H9 (cell line): ENCODE measurements at regions not wholly inside any gene's neighbourhood (a gene's known extent, or its start where the extent isn't known, plus 50 kb on each side); places are given as distances from the start of the nearest gene placed in this dataset.

Source experiments
- DNase-seq: peaks from one replicate; pipeline ENCODE4 v3.0.0-alpha.2; 2017
- H2AFZ ChIP-seq: one replicate; pipeline ENCODE4 v1.6.1; 2013; ENCODE audit warnings: mild to moderate bottlenecking, low read length, control low read depth, moderate library complexity
- H2AK5ac ChIP-seq: 2 replicates; pipeline ENCODE4 v1.6.1; 2013; ENCODE audit warnings: low read length, control low read depth, mixed read lengths; ENCODE audit not compliant: insufficient read length
- H2BK120ac ChIP-seq: one replicate; pipeline ENCODE4 v1.6.1; 2013; ENCODE audit warnings: low read depth, mild to moderate bottlenecking, low read length, control low read depth, inconsistent platforms; ENCODE audit not compliant: poor library complexity, severe bottlenecking
- H2BK12ac ChIP-seq: 2 replicates; pipeline ENCODE4 v1.6.1; 2013; ENCODE audit warnings: low read length, control low read depth, mixed read lengths, low read depth; ENCODE audit not compliant: insufficient read length
- H2BK15ac ChIP-seq: 2 replicates; pipeline ENCODE4 v1.6.1; 2013; ENCODE audit warnings: low read depth, low read length, control low read depth
- H2BK20ac ChIP-seq: one replicate; pipeline ENCODE4 v1.6.1; 2013; ENCODE audit warnings: low read depth, mild to moderate bottlenecking, low read length, control low read depth, inconsistent platforms; ENCODE audit not compliant: poor library complexity, severe bottlenecking
- H2BK5ac ChIP-seq: 2 replicates; pipeline ENCODE4 v1.6.1; 2013; ENCODE audit warnings: low read length, control low read depth, mixed read lengths; ENCODE audit not compliant: insufficient read length
- H3K14ac ChIP-seq: 2 replicates; pipeline ENCODE4 v1.6.1; 2013; ENCODE audit warnings: low read length, control low read depth; ENCODE audit not compliant: insufficient read depth
- H3K18ac ChIP-seq: 2 replicates; pipeline ENCODE4 v1.6.1; 2013; ENCODE audit warnings: low read depth, mild to moderate bottlenecking, mixed read lengths, low read length, control low read depth; ENCODE audit not compliant: insufficient read length
- H3K23ac ChIP-seq: 2 replicates; pipeline ENCODE4 v1.6.1; 2013; ENCODE audit warnings: low read length, control low read depth, mixed read lengths, low read depth; ENCODE audit not compliant: insufficient read length
- H3K23me2 ChIP-seq: 2 replicates; pipeline ENCODE4 v1.6.1; 2013; ENCODE audit warnings: low read depth, mild to moderate bottlenecking, mixed read lengths, low read length, control low read depth; ENCODE audit not compliant: insufficient read length, poor library complexity, severe bottlenecking
- H3K27ac ChIP-seq: 2 replicates; pipeline ENCODE4 v1.5.1; 2013; ENCODE audit warnings: low read length, control low read depth, mixed read lengths, low read depth; ENCODE audit not compliant: insufficient read length
- H3K27me3 ChIP-seq: 2 replicates; pipeline ENCODE4 v1.6.1; 2013; ENCODE audit warnings: low read length, control low read depth, inconsistent platforms; ENCODE audit not compliant: insufficient read depth
- H3K4ac ChIP-seq: 2 replicates; pipeline ENCODE4 v1.6.1; 2013; ENCODE audit warnings: low read depth, mild to moderate bottlenecking, control low read depth, inconsistent platforms, low read length, moderate library complexity
- H3K4me1 ChIP-seq: 2 replicates; pipeline ENCODE4 v1.6.1; 2013; ENCODE audit warnings: low read length, control low read depth, inconsistent platforms; ENCODE audit not compliant: insufficient read depth
- H3K4me2 ChIP-seq: 2 replicates; pipeline ENCODE4 v1.6.1; 2013; ENCODE audit warnings: low read length, control low read depth, mixed read lengths; ENCODE audit not compliant: insufficient read length, insufficient read depth
- H3K56ac ChIP-seq: 2 replicates; pipeline ENCODE4 v1.6.1; 2013; ENCODE audit warnings: low read depth, mild to moderate bottlenecking, mixed read lengths, low read length, control low read depth; ENCODE audit not compliant: insufficient read length
- H3K79me1 ChIP-seq: 2 replicates; pipeline ENCODE4 v1.6.1; 2013; ENCODE audit warnings: low read depth, mild to moderate bottlenecking, moderate library complexity, low read length, control low read depth, inconsistent platforms; ENCODE audit not compliant: insufficient read depth, poor library complexity, severe bottlenecking
- H3K79me2 ChIP-seq: 2 replicates; pipeline ENCODE4 v1.6.1; 2013; ENCODE audit warnings: low read length, control low read depth, inconsistent platforms; ENCODE audit not compliant: insufficient read depth
- H3K9ac ChIP-seq: 2 replicates; pipeline ENCODE4 v1.6.1; 2013; ENCODE audit warnings: low read length, control low read depth, mixed read lengths; ENCODE audit not compliant: insufficient read length; ENCODE audit errors: extremely low read depth
- H3K9me3 ChIP-seq: one replicate; pipeline ENCODE4 v1.6.1; 2013; ENCODE audit warnings: low read depth, low read length, inconsistent platforms; ENCODE audit not compliant: control insufficient read depth
- H3T11ph ChIP-seq: one replicate; pipeline ENCODE4 v1.6.1; 2013; ENCODE audit warnings: mild to moderate bottlenecking, low read length, control low read depth, inconsistent platforms
- H4K20me1 ChIP-seq: one replicate; pipeline ENCODE4 v1.6.1; 2013; ENCODE audit not compliant: control insufficient read depth, insufficient read length, insufficient read depth
- H4K5ac ChIP-seq: 2 replicates; pipeline ENCODE4 v1.6.1; 2013; ENCODE audit warnings: low read depth, mild to moderate bottlenecking, mixed read lengths, low read length, control low read depth; ENCODE audit not compliant: insufficient read length
- H4K8ac ChIP-seq: replicated peaks from 2 replicates; pipeline ENCODE4 v1.6.1; 2013; ENCODE audit warnings: low read length, control low read depth, mixed read lengths, low read depth; ENCODE audit not compliant: insufficient read length
- H4K91ac ChIP-seq: 2 replicates; pipeline ENCODE4 v1.6.1; 2013; ENCODE audit warnings: low read depth, mild to moderate bottlenecking, moderate library complexity, mixed read lengths, low read length, control low read depth; ENCODE audit not compliant: insufficient read length
- H3K27ac Mint-ChIP-seq, 3 experiments: 2 replicates in 2 of 3; 3 replicates in 1 of 3; pipeline ENCODE4 v1.8.0; 2020 to 2021; ENCODE audit warnings: mixed read lengths in 3 of 3, mild to moderate bottlenecking in 1 of 3, moderate library complexity in 1 of 3
- H3K27me3 Mint-ChIP-seq: 2 replicates; pipeline ENCODE4 v1.8.0; 2021; ENCODE audit warnings: low read depth, mild to moderate bottlenecking, moderate library complexity, mixed read lengths
- H3K36me3 Mint-ChIP-seq, 3 experiments: 2 replicates in 2 of 3; 3 replicates in 1 of 3; pipeline ENCODE4 v1.8.0; 2020 to 2021; ENCODE audit warnings: low read depth in 3 of 3, mixed read lengths in 3 of 3; ENCODE audit not compliant: insufficient read depth in 1 of 3
- H3K4me1 Mint-ChIP-seq, 2 experiments: 2 replicates each; pipeline ENCODE4 v1.8.0; 2020; ENCODE audit warnings: mixed read lengths in 2 of 2
- H3K4me3 Mint-ChIP-seq, 2 experiments: 2 replicates in 1 of 2; 3 replicates in 1 of 2; pipeline ENCODE4 v1.8.0; 2020 to 2021; ENCODE audit warnings: mild to moderate bottlenecking in 2 of 2, mixed read lengths in 2 of 2, moderate library complexity in 1 of 2
- H3K9me3 Mint-ChIP-seq, 2 experiments: 2 replicates in 1 of 2; 3 replicates in 1 of 2; pipeline ENCODE4 v1.8.0; 2020; ENCODE audit warnings: mild to moderate bottlenecking in 2 of 2, mixed read lengths in 2 of 2, moderate library complexity in 1 of 2
- WGBS: extraction: QIAGEN DNeasy Blood & Tissue Kit; methylation state at CpG from one replicate; pipeline ENCODE4 v1.1.7; 2013; ENCODE audit warnings: missing lambda C conversion rate, low lambda C conversion rate, mixed read lengths; ENCODE audit not compliant: insufficient read length; ENCODE audit errors: extremely low coverage; 5-methylcytosine and 5-hydroxymethylcytosine counted together
- TF ChIP-seq, protein P1 (sequence below): fragments of 200-600 bp; sonication (generic); conservative IDR thresholded peaks from 3 replicates; pipeline ENCODE4 v1.8.0; 2021; ENCODE audit warnings: antibody characterized with exemption, mild to moderate bottlenecking

DNA sequence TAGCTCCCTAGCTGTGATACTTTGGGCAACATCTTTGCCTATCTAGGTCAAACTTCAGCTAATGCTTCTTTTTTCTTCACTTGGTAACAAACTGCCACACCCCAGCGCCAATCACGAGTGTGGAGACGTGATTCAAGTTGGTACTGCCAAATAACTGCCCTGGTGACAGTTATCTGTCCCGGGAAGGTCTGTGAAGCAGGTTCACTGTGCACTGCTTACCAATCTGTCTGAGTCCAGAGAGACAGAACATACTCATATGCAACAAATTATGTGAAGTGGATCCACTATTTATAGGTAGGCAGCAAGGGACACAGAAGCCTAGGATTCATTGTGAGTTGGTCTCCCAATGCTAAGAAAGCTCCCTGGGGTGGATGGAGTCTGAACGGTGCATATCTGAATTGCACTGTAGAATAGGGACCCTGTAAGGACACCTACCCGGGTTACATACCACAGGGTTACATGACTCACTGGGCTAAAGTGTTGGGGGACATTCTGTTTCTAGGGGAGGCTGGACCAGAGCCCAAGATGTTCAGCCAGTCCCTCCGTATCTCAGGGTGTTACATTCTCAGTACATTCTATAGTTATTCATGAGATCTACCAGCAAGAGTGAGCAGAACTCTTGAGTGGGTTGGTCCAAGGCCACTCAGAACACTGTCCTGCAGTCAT is 95.4 kb upstream of the STC2 start:
- WGBS = no CpG with 5 or more reads among the region's 7 CpGs

More for the DNA sequence above, 95.4 kb upstream of the STC2 start:
- Histone ChIP-seq H3K14ac (no peak overlapping the region), H3K4me1 (no peaks in the 10 kb centered on the region), H2BK5ac (no peak overlapping the region), H3K4me2 (no peak overlapping the region), H3K9me3 (no peaks in the 10 kb centered on the region), H3T11ph (no peak overlapping the region), H2BK20ac (no peak overlapping the region), H4K91ac (no peak overlapping the region), H2BK15ac (no peak overlapping the region), H4K8ac (no peak overlapping the region), H3K4ac (no peak overlapping the region), H3K23ac (no peak overlapping the region), H2AK5ac (no peak overlapping the region), H2BK12ac (no peak overlapping the region), H3K27ac (no peak overlapping the region), H4K20me1 (no peaks in the 10 kb centered on the region), H3K56ac (no peak overlapping the region), H3K79me1 (no peaks in the 10 kb centered on the region), H3K9ac (no peak overlapping the region), H3K79me2 (no peaks in the 10 kb centered on the region), H2BK120ac (no peak overlapping the region), H3K27me3 (no peaks in the 10 kb centered on the region), H4K5ac (no peak overlapping the region), H3K23me2 (no peaks in the 10 kb centered on the region), H2AFZ (no peak overlapping the region), H3K18ac (no peak overlapping the region)
- H3K36me3 Mint-ChIP-seq = peaks cover 0 to 11% (median 0%) of the 10 kb centered on the region in 3 experiments; a peak in 3 of 7 replicates
- no peaks in the 10 kb centered on the region for H3K4me1 Mint-ChIP-seq
- H3K27ac Mint-ChIP-seq = no peak overlapping the region
- TF ChIP-seq, protein P1, sequence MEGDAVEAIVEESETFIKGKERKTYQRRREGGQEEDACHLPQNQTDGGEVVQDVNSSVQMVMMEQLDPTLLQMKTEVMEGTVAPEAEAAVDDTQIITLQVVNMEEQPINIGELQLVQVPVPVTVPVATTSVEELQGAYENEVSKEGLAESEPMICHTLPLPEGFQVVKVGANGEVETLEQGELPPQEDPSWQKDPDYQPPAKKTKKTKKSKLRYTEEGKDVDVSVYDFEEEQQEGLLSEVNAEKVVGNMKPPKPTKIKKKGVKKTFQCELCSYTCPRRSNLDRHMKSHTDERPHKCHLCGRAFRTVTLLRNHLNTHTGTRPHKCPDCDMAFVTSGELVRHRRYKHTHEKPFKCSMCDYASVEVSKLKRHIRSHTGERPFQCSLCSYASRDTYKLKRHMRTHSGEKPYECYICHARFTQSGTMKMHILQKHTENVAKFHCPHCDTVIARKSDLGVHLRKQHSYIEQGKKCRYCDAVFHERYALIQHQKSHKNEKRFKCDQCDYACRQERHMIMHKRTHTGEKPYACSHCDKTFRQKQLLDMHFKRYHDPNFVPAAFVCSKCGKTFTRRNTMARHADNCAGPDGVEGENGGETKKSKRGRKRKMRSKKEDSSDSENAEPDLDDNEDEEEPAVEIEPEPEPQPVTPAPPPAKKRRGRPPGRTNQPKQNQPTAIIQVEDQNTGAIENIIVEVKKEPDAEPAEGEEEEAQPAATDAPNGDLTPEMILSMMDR = no peak
- no peak for DNase-seq
- peaks cover 24% of the 10 kb centered on the region for H3K27me3 Mint-ChIP-seq
- H3K4me3 Mint-ChIP-seq = no peak overlapping the region
- H3K9me3 Mint-ChIP-seq = peaks cover 6 to 7% of the 10 kb centered on the region in 2 experiments
